K562 (cell line): ENCODE measurements at regions not wholly inside any gene's neighbourhood (a gene's known extent, or its start where the extent isn't known, plus 50 kb on each side); places are given as distances from the start of the nearest gene placed in this dataset.

ENCODE experiments used
- CBX2 ChIP-seq: fragments of 200-600 bp; sonication (generic); IDR thresholded peaks from one replicate; pipeline ENCODE4 v1.6.1; 2012; ENCODE audit warnings: mild to moderate bottlenecking, low read length, inconsistent platforms; ENCODE audit not compliant: insufficient read depth, poor library complexity, severe bottlenecking
- CREB1 ChIP-seq, 2 experiments: sonication (generic) in 1 of 2; formaldehyde crosslinking in 1 of 2; IDR thresholded peaks; 2 replicates each; pipeline versions ENCODE4 v1.6.1 to v1.8.0; 2012 to 2022; ENCODE audit warnings: inconsistent platforms in 1 of 2, mild to moderate bottlenecking in 1 of 2, missing genetic modification reagents in 1 of 2, moderate library complexity in 1 of 2
- EGR1 ChIP-seq: fragments of 450-650 bp; conservative IDR thresholded peaks from 2 replicates; pipeline ENCODE4 v1.6.1; 2017; ENCODE audit warnings: mild to moderate bottlenecking
- EHMT2 ChIP-seq: fragments of 450-650 bp; IDR thresholded peaks from 2 replicates; pipeline ENCODE4 v1.6.1; 2018; ENCODE audit warnings: antibody characterized with exemption
- EZH2 ChIP-seq: IDR thresholded peaks from 2 replicates; pipeline ENCODE4 v1.6.1; 2012; ENCODE audit warnings: low read depth, mild to moderate bottlenecking, inconsistent platforms, low read length, borderline replicate concordance
- JUNB ChIP-seq: fragments of 450-650 bp; formaldehyde crosslinking; conservative IDR thresholded peaks from 2 replicates; pipeline ENCODE4 v1.4.0; 2020; ENCODE audit warnings: mild to moderate bottlenecking
- POLR2AphosphoS5 ChIP-seq: IDR thresholded peaks from 2 replicates; pipeline ENCODE4 v1.6.1; 2011; ENCODE audit warnings: mild to moderate bottlenecking, low read depth, low read length, moderate library complexity; ENCODE audit not compliant: control insufficient read depth, insufficient read depth
- ZBED1 ChIP-seq: IDR thresholded peaks from 2 replicates; pipeline ENCODE4 v1.6.1; 2014
- ZNF212 ChIP-seq: fragments of 450-650 bp; formaldehyde crosslinking; IDR thresholded peaks from 2 replicates; pipeline ENCODE4 v1.4.0; 2020; ENCODE audit warnings: mild to moderate bottlenecking
- TF ChIP-seq, protein P1 (sequence below), 3 experiments: IDR thresholded peaks in 2 of 3; conservative IDR thresholded peaks in 1 of 3; 2 replicates each; pipeline ENCODE4 v1.5.1; 2011 to 2012; ENCODE audit warnings: low read length in 3 of 3, mild to moderate bottlenecking in 3 of 3, control low read depth in 2 of 3, improper control_type of control experiment in 1 of 3, inconsistent platforms in 1 of 3, low read depth in 1 of 3, mixed read lengths in 1 of 3, moderate library complexity in 1 of 3; ENCODE audit not compliant: insufficient read depth in 2 of 3
- TF ChIP-seq, protein P2 (sequence below): IDR thresholded peaks from 2 replicates; pipeline ENCODE4 v1.6.1; 2016; ENCODE audit warnings: missing genetic modification characterization, missing compliant biosample characterization
- TF ChIP-seq, protein P3 (sequence below): sonication (generic); formaldehyde crosslinking; IDR thresholded peaks from 2 replicates; pipeline ENCODE4 v1.9.0; 2022; ENCODE audit warnings: mild to moderate bottlenecking, missing genetic modification reagents
- TF ChIP-seq, protein P4 (sequence below), 2 experiments: IDR thresholded peaks; 2 replicates each; pipeline ENCODE4 v1.6.1; 2012; ENCODE audit warnings: improper control_type of control experiment in 2 of 2, low read depth in 2 of 2, low read length in 2 of 2, borderline replicate concordance in 1 of 2

DNA sequence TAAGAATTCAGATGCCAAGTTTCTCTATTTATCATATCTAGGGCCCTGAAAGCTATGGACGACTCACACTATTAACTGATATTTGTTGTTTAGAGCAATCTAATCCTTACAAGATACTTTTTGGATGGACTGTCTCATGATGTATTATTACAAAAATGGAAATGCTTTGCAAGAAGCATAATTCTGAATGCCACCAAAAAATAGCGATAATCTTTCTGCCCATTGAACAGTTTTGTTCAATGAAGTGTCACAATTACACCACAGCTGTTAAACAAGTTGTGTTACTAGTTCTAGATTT, 460.4 kb upstream of the JARID2 start:
- no peak for TF ChIP-seq ZNF212 (CRISPR knock-in tag)
- TF ChIP-seq ZBED1: no peak
- TF ChIP-seq, protein P1, sequence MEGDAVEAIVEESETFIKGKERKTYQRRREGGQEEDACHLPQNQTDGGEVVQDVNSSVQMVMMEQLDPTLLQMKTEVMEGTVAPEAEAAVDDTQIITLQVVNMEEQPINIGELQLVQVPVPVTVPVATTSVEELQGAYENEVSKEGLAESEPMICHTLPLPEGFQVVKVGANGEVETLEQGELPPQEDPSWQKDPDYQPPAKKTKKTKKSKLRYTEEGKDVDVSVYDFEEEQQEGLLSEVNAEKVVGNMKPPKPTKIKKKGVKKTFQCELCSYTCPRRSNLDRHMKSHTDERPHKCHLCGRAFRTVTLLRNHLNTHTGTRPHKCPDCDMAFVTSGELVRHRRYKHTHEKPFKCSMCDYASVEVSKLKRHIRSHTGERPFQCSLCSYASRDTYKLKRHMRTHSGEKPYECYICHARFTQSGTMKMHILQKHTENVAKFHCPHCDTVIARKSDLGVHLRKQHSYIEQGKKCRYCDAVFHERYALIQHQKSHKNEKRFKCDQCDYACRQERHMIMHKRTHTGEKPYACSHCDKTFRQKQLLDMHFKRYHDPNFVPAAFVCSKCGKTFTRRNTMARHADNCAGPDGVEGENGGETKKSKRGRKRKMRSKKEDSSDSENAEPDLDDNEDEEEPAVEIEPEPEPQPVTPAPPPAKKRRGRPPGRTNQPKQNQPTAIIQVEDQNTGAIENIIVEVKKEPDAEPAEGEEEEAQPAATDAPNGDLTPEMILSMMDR (IDR thresholded peaks at IDR 0.05 in 2 of 3, conservative IDR thresholded peaks at IDR 0.05 in 1 of 3; ENCODE audit: insufficient read depth in 2 of 3, low read depth in 1 of 3, low read length in 3 of 3): no peak
- TF ChIP-seq, protein P2, sequence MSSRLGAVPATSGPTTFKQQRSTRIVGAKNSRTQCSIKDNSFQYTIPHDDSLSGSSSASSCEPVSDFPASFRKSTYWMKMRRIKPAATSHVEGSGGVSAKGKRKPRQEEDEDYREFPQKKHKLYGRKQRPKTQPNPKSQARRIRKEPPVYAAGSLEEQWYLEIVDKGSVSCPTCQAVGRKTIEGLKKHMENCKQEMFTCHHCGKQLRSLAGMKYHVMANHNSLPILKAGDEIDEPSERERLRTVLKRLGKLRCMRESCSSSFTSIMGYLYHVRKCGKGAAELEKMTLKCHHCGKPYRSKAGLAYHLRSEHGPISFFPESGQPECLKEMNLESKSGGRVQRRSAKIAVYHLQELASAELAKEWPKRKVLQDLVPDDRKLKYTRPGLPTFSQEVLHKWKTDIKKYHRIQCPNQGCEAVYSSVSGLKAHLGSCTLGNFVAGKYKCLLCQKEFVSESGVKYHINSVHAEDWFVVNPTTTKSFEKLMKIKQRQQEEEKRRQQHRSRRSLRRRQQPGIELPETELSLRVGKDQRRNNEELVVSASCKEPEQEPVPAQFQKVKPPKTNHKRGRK (tag): no peak
- TF ChIP-seq CREB1 (IDR thresholded peaks at IDR 0.05): no peak
- no peak for TF ChIP-seq CREB1 (CRISPR knock-in tag; IDR thresholded peaks at IDR 0.05)
- TF ChIP-seq, protein P3, sequence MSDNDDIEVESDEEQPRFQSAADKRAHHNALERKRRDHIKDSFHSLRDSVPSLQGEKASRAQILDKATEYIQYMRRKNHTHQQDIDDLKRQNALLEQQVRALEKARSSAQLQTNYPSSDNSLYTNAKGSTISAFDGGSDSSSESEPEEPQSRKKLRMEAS: no peak
- TF ChIP-seq POLR2AphosphoS5: no peak
- TF ChIP-seq EHMT2: no peak
- TF ChIP-seq JUNB (CRISPR knock-in tag): no peak
- no peak for TF ChIP-seq EZH2
- TF ChIP-seq CBX2: no peak
- no peak for TF ChIP-seq EGR1
- TF ChIP-seq, protein P4, sequence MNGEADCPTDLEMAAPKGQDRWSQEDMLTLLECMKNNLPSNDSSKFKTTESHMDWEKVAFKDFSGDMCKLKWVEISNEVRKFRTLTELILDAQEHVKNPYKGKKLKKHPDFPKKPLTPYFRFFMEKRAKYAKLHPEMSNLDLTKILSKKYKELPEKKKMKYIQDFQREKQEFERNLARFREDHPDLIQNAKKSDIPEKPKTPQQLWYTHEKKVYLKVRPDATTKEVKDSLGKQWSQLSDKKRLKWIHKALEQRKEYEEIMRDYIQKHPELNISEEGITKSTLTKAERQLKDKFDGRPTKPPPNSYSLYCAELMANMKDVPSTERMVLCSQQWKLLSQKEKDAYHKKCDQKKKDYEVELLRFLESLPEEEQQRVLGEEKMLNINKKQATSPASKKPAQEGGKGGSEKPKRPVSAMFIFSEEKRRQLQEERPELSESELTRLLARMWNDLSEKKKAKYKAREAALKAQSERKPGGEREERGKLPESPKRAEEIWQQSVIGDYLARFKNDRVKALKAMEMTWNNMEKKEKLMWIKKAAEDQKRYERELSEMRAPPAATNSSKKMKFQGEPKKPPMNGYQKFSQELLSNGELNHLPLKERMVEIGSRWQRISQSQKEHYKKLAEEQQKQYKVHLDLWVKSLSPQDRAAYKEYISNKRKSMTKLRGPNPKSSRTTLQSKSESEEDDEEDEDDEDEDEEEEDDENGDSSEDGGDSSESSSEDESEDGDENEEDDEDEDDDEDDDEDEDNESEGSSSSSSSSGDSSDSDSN (IDR thresholded peaks at IDR 0.05; ENCODE audit: borderline replicate concordance in 1 of 2, low read depth in 2 of 2, low read length in 2 of 2): no peak
